Natural killer cell treated with Interleukin-12 subunit alpha and Interleukin-12 subunit beta and Interleukin-15 and Interleukin-18, amount 100 ng/mL, for 72 hours (primary cell): ENCODE measurements at regions not wholly inside any gene's neighbourhood (a gene's known extent, or its start where the extent isn't known, plus 50 kb on each side); places are given as distances from the start of the nearest gene placed in this dataset.
A peak's percentile ranks its signal among the peaks of the same experiment; 100 is the strongest.
"Not testable (repeated sequence)": the region's sequence is repeated elsewhere in the genome, so short reads cannot be mapped to it uniquely, and the experiment has no call there.

Experiments used
- ATAC-seq, 2 donors: fragments of 150-1000 bp; cut with Tn5 transposase in 1 of 2; sonication (Bioruptor Pico), chemical (Tn5 transposase) in 1 of 2; 2 replicates each; pipeline ENCODE4 v1.10.0; 2021
- DNase-seq: peaks from one replicate; pipeline ENCODE4 v3.0.0; 2022; ENCODE audit warnings: low spot score
- H3K27ac Mint-ChIP-seq, 2 donors: 1 replicate in 1 of 2; 2 replicates in 1 of 2; pipeline ENCODE4 v1.8.0; 2022; ENCODE audit warnings: mixed read lengths in 2 of 2, mild to moderate bottlenecking in 1 of 2, moderate library complexity in 1 of 2
- H3K27me3 Mint-ChIP-seq, 2 donors: 1 replicate in 1 of 2; 2 replicates in 1 of 2; pipeline ENCODE4 v1.8.0; 2022; ENCODE audit warnings: mixed read lengths in 2 of 2
- H3K36me3 Mint-ChIP-seq: one replicate; pipeline ENCODE4 v1.8.0; 2022; ENCODE audit warnings: mixed read lengths
- H3K4me1 Mint-ChIP-seq, 2 donors: 1 replicate in 1 of 2; 2 replicates in 1 of 2; pipeline ENCODE4 v1.8.0; 2022; ENCODE audit warnings: low read depth in 2 of 2, mixed read lengths in 2 of 2, mild to moderate bottlenecking in 1 of 2
- H3K4me3 Mint-ChIP-seq: one replicate; pipeline ENCODE4 v1.8.0; 2022; ENCODE audit warnings: mixed read lengths
- H3K9me3 Mint-ChIP-seq: 2 replicates; pipeline ENCODE4 v1.8.0; 2022; ENCODE audit warnings: mixed read lengths

GRCh38 chr21:20266441-20266710 is 731.8 kb upstream of the NCAM2 start:
- H3K27me3 Mint-ChIP-seq = no peaks in the 10 kb centered on the region
- no peaks in the 10 kb centered on the region for H3K36me3 Mint-ChIP-seq
- H3K4me3 Mint-ChIP-seq = no peak overlapping the region
- ATAC-seq (no peak), DNase-seq (no peak)
- no peak overlapping the region for H3K27ac Mint-ChIP-seq
- H3K4me1 Mint-ChIP-seq = no peaks in the 10 kb centered on the region
- no peaks in the 10 kb centered on the region for H3K9me3 Mint-ChIP-seq

GRCh38 chr21:20270365-20271055 is 727.7 kb upstream of the NCAM2 start:
- Mint-ChIP-seq H3K4me1 (peaks cover 0 to 4% of the 10 kb centered on the region in 2 donors), H3K27ac (no peak overlapping the region), H3K27me3 (no peaks in the 10 kb centered on the region), H3K36me3 (peaks cover 11% of the 10 kb centered on the region), H3K9me3 (peaks cover 8% of the 10 kb centered on the region), H3K4me3 (no peak overlapping the region)
- DNase-seq (no peak), ATAC-seq (no peak)

GRCh38 chr21:20272791-20273362 is 725.3 kb upstream of the NCAM2 start:
- H3K4me1 Mint-ChIP-seq = peaks cover 0 to 4% of the 10 kb centered on the region in 2 donors
- H3K9me3 Mint-ChIP-seq = peaks cover 8% of the 10 kb centered on the region
- H3K27ac Mint-ChIP-seq = no peak overlapping the region
- DNase-seq (no peak), ATAC-seq (no peak)
- no peaks in the 10 kb centered on the region for H3K27me3 Mint-ChIP-seq
- peaks cover 11% of the 10 kb centered on the region for H3K36me3 Mint-ChIP-seq
- H3K4me3 Mint-ChIP-seq = no peak overlapping the region

- peaks cover 0 to 4% of the 10 kb centered on the region in 2 donors for H3K4me1 Mint-ChIP-seq
- ATAC-seq (no peak), DNase-seq (no peak)
- H3K36me3 Mint-ChIP-seq = peaks cover 11% of the 10 kb centered on the region
- peaks cover 8% of the 10 kb centered on the region for H3K9me3 Mint-ChIP-seq
- no peak overlapping the region for H3K27ac Mint-ChIP-seq
- H3K27me3 Mint-ChIP-seq = no peaks in the 10 kb centered on the region
- H3K4me3 Mint-ChIP-seq = no peak overlapping the region
These were observed 721.8 kb upstream of the NCAM2 start for GRCh38 chr21:20276377-20276776.

GRCh38 chr21:20276954-20277353 is 721.3 kb upstream of the NCAM2 start:
- ATAC-seq = no peak
- Mint-ChIP-seq H3K4me3 (no peak overlapping the region), H3K27ac (no peak overlapping the region), H3K4me1 (peaks cover 0 to 4% of the 10 kb centered on the region in 2 donors), H3K27me3 (no peaks in the 10 kb centered on the region), H3K9me3 (peaks cover 8% of the 10 kb centered on the region), H3K36me3 (peaks cover 11% of the 10 kb centered on the region)
- no peak for DNase-seq

GRCh38 chr21:20283836-20284235 is 714.4 kb upstream of the NCAM2 start:
- DNase-seq (no peak), ATAC-seq (no peak)
- H3K4me3 Mint-ChIP-seq = no peak overlapping the region
- H3K4me1 Mint-ChIP-seq = no peaks in the 10 kb centered on the region
- no peaks in the 10 kb centered on the region for H3K36me3 Mint-ChIP-seq
- no peak overlapping the region for H3K27ac Mint-ChIP-seq
- no peaks in the 10 kb centered on the region for H3K27me3 Mint-ChIP-seq
- H3K9me3 Mint-ChIP-seq = no peaks in the 10 kb centered on the region

- no peak for DNase-seq
- Mint-ChIP-seq H3K9me3 (no peaks in the 10 kb centered on the region), H3K27me3 (no peaks in the 10 kb centered on the region), H3K4me3 (no peak overlapping the region), H3K4me1 (peaks cover 10 to 16% of the 10 kb centered on the region in 2 donors), H3K36me3 (no peaks in the 10 kb centered on the region), H3K27ac (no peak overlapping the region)
- no peak for ATAC-seq
These were observed 705.9 kb upstream of the NCAM2 start for GRCh38 chr21:20292280-20292679.

- DNase-seq (peak; percentile 66), ATAC-seq (peak in 1 of 2 donors; percentile 67)
- peak overlapping the region in 1 of 2 donors; percentile 72 for H3K27ac Mint-ChIP-seq
- not testable (repeated sequence) for H3K36me3 Mint-ChIP-seq, H3K9me3 Mint-ChIP-seq, H3K27me3 Mint-ChIP-seq
- peak overlapping the region; percentile 47 for H3K4me3 Mint-ChIP-seq
- H3K4me1 Mint-ChIP-seq = peaks cover 10 to 18% of the 10 kb centered on the region in 2 donors
These were observed 705.4 kb upstream of the NCAM2 start for GRCh38 chr21:20292854-20293253.

GRCh38 chr21:20301395-20301794 is 696.8 kb upstream of the NCAM2 start:
- Mint-ChIP-seq H3K36me3 (peaks cover 5% of the 10 kb centered on the region), H3K4me1 (peaks cover 0 to 3% of the 10 kb centered on the region in 2 donors), H3K27me3 (no peaks in the 10 kb centered on the region), H3K4me3 (no peak overlapping the region), H3K9me3 (peaks cover 5% of the 10 kb centered on the region), H3K27ac (no peak overlapping the region)
- ATAC-seq (no peak), DNase-seq (no peak)

GRCh38 chr21:20302084-20302483 is 696.1 kb upstream of the NCAM2 start:
- DNase-seq = no peak
- ATAC-seq = no peak
- Mint-ChIP-seq H3K4me1 (peaks cover 0 to 3% of the 10 kb centered on the region in 2 donors), H3K36me3 (peaks cover 5% of the 10 kb centered on the region), H3K27ac (no peak overlapping the region), H3K4me3 (no peak overlapping the region), H3K9me3 (peaks cover 5% of the 10 kb centered on the region), H3K27me3 (no peaks in the 10 kb centered on the region)

- no peak overlapping the region for H3K4me3 Mint-ChIP-seq
- ATAC-seq = no peak
- H3K36me3 Mint-ChIP-seq = peaks cover 5% of the 10 kb centered on the region
- peaks cover 13% of the 10 kb centered on the region for H3K9me3 Mint-ChIP-seq
- no peaks in the 10 kb centered on the region for H3K4me1 Mint-ChIP-seq
- DNase-seq = no peak
- H3K27me3 Mint-ChIP-seq = no peaks in the 10 kb centered on the region
- H3K27ac Mint-ChIP-seq = no peak overlapping the region
These were observed 691.4 kb upstream of the NCAM2 start for GRCh38 chr21:20306836-20307235.

- H3K36me3 Mint-ChIP-seq = no peaks in the 10 kb centered on the region
- no peak overlapping the region for H3K27ac Mint-ChIP-seq
- DNase-seq (no peak), ATAC-seq (no peak)
- H3K27me3 Mint-ChIP-seq = no peaks in the 10 kb centered on the region
- no peak overlapping the region for H3K4me3 Mint-ChIP-seq
- peaks cover 8% of the 10 kb centered on the region for H3K9me3 Mint-ChIP-seq
- H3K4me1 Mint-ChIP-seq = no peaks in the 10 kb centered on the region
These were observed 689.5 kb upstream of the NCAM2 start for GRCh38 chr21:20308586-20309315.

- peaks cover 6% of the 10 kb centered on the region for H3K36me3 Mint-ChIP-seq
- no peak for DNase-seq
- no peak overlapping the region for H3K27ac Mint-ChIP-seq
- no peak for ATAC-seq
- peaks cover 15% of the 10 kb centered on the region for H3K9me3 Mint-ChIP-seq
- no peak overlapping the region for H3K4me3 Mint-ChIP-seq
- H3K27me3 Mint-ChIP-seq = no peaks in the 10 kb centered on the region
- no peaks in the 10 kb centered on the region for H3K4me1 Mint-ChIP-seq
These were observed 686.9 kb upstream of the NCAM2 start for GRCh38 chr21:20311234-20311787.

- Mint-ChIP-seq H3K4me1 (no peaks in the 10 kb centered on the region), H3K9me3 (peaks cover 18% of the 10 kb centered on the region), H3K27ac (no peak overlapping the region), H3K4me3 (no peak overlapping the region), H3K27me3 (no peaks in the 10 kb centered on the region), H3K36me3 (peaks cover 14% of the 10 kb centered on the region)
- no peak for DNase-seq
- ATAC-seq = no peak
These were observed 685.2 kb upstream of the NCAM2 start for GRCh38 chr21:20313013-20313412.
